T1000 (cell line): ENCODE measurements at regions not wholly inside any gene's neighbourhood (a gene's known extent, or its start where the extent isn't known, plus 50 kb on each side); places are given as distances from the start of the nearest gene placed in this dataset.
"Not testable (repeated sequence)": the region's sequence is repeated elsewhere in the genome, so short reads cannot be mapped to it uniquely, and the experiment has no call there.

Experiments
- DNase-seq: peaks from one replicate; lab custom pipeline; 2025; ENCODE audit warnings: mixed read lengths; lab: John Stamatoyannopoulos, UW

DNA sequence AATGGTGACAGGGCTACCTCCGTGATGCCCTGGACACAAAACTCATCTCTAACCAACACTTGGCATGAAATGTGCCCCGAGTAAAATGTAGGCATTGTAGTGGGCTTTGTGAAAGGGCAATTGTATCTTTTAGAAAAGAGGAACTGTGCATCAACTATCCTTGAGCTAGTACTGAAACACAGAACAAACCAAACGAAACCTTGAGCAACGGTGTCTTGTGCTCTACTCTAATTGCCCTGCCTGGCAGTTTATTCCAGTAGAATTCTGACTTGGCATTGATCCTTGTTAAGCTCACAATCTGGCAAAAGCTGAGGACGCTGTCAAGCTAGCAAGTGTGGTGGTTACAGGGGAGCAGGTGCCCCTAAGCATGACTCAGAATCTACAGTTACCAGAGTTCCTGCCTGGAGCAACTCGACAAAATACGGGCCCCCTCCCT, 707.1 kb upstream of the SPRY2 start:
- DNase-seq, result no peak

DNA sequence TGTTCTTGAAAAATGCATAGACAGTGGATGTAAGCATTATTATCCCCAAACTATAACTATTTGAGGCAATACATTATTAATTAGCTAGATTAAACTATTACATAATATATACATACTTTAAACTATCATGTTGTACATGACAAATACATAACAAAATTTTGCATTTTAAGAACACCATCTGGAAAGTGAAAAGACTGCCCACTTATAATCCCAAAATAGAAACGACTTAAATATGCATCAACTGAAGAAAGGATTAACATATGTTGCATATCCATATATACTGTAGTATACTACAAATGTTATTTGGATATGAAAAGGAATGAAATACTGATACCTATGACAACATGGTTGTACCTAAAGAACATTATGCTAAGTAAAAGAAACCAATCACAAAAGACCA, 700.8 kb upstream of the SPRY2 start:
- no peak for DNase-seq

DNA sequence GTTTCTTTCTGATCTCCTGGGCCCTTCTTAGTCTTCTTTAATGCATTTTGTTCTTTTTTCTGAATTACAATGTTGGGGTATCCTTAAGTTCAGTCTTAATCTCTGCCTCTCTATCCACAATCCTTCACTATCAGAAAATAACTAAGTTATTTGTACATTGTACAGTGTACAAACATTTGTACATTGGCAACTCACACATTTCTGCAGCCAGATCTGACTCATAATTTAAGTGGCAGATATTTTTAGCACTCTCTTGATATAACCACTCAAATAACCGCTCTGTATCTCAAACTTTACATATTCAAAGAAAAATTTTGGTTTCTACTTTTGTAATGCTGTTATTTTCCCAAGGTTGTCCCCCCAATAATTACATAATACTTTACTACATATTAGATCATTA, 691.1 kb upstream of the SPRY2 start:
- DNase-seq, result no peak

DNA sequence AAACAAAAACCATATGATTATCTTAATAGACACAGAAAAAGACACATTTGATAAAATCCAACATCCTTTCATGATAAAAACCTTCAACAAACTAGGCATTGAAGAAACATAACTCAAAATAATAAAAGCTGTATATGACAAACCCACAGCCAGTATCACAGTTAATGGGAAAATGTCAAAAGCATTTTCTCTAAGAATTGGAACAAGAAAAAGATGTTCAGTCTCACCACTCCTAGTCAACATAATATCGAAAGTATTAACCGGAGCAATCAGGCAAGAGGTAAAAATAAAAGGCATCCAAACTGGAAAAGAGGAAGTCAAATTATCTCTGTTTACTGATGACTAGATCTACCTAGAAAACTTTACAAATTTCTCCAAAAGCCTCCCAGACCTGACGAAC, 684.2 kb upstream of the SPRY2 start:
- no peak for DNase-seq

DNA sequence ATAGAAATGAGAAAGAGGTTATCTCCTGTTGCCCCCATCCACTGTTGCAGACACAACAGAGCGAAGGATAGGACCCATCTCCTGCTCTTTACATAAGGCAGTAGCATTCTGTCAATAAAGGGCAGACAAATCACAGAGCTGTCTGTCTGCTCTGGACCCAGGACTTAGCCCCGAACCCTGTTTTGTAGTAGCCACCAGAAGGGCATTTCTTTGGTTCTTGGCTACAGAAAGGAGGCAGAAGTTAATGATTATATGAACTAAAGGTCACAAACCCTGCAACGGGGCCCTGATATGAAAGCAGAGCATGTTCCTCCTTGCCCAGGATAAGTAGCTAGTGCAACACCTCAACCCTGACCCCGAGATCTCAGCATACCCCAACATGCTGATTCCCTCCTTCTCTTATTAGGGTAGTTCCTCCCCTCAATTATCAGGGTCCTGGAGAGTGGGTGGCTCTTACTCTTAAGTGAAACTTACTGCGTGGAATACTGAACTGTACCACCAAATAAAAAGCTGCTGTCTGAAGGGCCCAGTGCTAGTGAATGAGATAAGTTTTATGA, 680.4 kb upstream of the SPRY2 start:
- no peak for DNase-seq

DNA sequence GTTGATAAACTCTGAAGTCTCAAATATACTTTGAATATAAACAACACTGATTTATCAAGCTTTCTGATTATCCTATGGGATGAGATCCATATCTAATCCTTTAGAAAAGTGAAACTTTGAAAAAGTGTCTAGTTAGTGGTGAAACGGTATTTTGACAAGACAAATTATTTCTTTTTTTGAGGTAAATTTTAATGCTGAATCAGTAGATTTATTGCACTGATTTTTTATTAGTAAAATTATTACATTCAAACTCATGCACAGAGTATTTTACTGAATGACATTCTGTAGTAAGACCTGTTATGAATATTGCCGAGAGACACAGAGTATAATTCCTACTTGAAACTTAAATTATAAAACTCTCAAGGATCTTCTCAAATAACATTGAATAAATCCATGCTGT, 679.1 kb upstream of the SPRY2 start:
- DNase-seq, result no peak

DNA sequence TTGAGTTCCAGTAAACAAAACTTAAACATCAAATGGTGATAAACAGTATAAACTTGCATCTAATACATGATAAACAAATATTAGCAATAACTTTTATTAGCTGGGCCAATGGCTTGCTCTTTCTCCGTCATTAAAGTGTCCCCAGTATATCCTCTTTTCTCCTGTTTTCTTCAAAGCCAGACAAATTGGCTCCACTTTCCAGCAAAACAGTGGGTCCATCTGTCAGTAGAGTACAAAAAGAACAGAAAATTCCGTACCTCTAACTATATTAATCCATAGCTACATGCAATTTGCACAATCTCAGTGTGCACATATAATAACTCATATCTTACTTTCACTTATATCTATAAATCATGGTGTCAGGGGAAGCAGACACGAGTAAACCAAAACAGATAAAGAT, 678.0 kb upstream of the SPRY2 start:
- no peak for DNase-seq

DNA sequence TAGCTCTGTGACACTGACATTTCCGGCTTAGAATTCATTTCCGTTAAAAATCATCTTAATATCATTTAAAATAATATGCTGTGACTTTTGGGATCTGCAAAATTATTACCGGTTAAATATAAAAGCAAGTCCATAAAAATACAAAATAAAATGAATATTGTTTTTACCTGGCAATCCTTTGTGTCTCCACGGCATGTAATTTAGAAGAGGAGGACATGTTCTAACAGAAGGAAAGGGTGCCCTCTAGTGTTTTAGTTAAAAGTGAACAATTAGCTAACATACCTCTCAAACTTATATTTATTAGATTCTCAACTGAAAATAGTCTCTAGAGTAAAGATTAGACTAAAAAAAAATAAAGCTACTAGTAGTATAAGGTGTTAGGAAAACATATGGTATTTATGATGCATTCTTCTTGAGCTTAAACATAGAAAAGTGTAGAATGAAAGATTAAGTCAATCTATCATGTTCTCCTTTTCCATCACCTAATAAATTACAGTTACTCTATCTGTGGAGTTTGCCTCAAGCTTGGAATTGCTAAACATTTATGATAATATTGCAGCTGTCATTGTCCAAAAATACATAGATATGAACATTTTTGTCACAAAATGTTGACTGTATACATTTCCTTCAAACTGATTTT, 676.7 kb upstream of the SPRY2 start:
- no peak for DNase-seq

DNA sequence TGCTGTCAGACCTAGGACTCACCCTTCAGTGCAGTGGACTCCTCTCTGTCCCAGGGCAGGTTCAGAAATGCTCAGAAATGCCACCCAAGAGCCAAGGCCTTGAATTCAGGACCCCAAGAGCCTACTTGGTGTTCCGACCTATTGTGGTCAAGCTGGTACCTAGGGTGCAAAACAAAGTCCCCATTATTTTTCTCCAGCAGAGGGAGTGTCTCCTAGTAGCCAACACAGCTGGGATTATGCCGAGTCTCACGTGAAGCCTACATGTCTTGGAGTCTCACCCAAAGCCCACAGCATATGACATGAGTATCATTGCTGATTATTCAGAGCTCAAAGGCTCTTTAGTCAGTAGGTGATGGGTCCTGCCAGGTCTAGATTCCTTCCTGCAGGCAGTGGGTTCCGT, 671.1 kb upstream of the SPRY2 start:
- no peak for DNase-seq

DNA sequence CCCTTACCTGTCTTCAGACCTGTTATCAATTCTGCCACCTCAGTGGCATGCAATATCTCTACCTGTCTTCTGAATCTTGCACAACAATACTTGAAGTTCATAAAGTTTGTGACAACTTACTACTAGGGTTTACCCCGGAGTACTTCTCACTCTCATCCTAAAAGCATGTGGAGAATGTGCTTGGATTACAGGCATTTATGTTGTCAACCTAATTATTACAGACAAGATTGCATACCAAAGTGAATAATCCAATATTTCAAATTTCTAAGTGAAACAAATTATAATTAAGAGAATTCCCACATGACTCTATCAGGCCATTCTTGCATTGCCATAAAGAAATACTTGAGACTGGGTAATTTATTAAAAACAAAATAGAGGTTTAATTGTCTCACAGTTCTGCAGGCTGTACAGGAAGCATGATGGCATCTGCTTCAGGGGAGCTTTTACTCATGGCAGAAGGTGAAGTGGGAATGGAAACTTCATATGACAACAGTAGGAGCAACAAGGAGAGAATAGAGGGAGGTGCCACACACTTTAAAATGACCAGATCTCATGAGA, 661.0 kb upstream of the SPRY2 start:
- no peak for DNase-seq

DNA sequence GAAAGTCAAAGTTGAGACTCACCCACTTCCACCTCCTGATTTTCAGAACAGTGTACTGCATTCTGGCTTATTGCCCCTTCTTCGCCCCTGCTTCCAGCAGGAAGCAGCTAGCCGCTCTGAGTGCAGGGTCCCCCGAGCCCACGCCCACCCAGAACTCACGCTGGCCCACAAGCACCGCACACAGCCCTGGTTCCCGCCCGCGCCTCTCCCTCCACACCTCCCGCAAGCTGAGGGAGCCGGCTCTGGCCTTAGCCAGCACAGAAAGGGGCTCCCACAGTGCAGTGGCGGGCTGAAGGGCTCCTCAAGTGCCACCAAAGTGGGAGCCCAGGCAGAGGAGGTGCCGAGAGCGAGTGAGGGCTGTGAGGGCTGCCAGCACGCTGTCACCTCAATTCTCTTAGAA, 657.7 kb upstream of the SPRY2 start:
- DNase-seq, result not testable (repeated sequence)

DNA sequence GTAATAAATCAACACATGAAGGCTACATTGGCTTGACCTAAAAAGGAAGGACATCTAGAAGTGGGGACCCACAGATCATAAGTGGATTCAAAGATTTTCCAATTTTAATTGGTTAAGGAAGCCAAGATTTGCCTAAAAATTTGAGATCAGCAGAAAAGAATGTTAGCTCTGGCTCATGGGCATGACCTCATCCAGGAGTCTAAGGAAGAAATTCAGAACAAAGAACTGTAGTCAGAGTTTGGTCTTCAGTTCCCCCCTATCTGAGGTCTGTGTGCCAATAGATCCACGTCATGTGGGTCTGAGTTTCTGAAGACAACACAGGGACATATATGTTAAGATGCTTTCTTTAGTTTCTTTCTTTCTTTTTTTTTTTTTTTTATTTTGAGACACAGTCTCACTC, 648.8 kb upstream of the SPRY2 start:
- no peak for DNase-seq

DNA sequence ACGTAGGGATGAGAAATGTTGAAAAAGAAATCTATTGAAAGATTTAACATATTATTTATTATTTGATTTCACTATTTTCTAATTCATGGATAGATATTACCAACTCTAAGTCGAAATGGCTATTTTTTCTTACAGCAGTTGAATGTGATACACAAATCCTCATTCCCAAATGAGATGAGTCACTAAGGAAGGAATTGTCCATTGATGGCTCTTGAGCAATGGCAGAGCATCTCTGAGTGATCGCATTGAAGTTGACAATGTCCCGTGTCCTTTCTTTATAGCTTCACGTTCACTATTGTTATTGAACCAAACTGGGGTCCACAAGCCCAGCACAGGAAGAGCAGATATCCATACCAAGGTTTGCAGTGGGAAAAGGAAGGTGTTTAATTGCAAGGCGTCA, 648.3 kb upstream of the SPRY2 start:
- no peak for DNase-seq

DNA sequence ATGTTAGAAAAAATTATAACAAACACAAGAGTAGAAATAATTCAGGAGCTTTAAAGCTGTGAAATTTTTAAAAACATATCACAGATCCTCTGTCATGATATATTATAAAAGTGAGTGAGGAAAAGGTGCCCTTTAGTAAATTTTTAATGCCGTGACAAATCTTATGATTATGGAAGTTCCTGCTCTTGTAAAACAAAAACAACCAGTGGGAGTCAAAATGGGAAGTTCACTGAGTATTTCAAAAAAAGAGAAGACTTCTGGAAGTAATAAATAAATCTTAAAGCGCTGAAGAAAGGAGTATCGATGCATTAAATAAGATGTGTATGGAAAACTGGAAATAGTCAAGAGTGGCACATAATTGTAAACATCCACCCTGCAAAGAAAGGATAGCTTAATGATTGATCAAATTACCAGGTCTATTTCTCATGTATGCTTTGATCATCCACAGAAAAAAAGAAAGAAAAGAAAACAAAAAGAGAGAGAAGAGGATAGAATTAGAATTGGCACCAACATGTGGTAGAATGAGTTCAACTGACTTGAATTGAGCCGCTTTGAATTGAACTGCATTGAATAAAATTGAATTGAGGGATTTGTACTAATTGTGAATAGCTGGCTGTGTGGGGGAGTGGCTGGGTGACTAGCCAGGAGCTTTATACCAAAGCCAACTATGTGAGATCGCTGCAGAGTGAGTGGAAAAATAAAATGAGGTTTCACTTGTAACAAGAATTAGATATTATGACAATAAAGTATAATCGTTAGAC, 647.6 kb upstream of the SPRY2 start:
- no peak for DNase-seq

DNA sequence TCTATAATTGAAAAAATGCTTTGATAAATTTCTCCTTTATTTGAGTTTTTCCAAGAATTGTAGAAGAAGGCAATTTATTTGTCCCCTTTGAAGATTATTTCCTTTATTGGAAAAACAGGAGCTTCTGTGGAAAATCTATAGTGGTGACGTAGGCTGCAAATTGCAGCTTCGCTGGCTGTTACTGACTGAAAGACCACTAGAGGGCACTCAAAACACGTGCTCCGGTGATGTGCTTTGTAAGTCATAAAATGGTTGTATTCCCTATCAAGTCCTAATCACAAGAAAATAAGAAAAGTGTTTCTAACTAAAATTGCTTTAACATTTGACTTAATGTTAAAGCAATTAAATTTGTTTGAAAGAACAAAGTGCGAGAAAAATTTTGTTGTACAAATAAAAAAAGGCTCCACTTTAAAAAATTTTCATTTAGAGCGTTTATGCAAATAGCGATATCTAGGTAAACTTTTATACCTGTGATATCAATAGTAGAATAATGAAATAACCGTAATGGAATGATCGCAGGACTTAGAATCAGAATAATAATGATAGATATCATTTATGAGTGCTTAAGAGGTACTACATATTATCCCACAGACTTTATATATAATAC, 638.2 kb upstream of the SPRY2 start:
- DNase-seq, result no peak

DNA sequence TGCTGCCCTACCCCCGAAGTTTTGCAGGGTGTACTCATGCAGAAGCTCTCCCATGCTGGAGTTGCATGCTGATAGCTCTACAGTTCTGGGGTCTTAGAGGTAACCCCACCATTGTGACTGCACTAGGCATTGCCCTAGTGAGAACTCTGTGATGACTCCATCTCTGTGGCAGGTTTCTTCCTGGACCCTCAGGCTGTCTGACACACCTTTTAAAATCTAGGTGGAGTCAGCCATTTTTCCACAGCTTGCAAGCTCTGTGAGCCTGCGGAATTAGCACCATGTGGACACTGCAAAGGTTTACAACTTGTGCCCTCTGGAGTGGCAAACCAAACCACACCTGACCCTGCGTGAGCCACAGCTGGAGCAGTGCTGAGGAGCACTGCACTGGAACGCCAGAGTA, 636.2 kb upstream of the SPRY2 start:
- no peak for DNase-seq

DNA sequence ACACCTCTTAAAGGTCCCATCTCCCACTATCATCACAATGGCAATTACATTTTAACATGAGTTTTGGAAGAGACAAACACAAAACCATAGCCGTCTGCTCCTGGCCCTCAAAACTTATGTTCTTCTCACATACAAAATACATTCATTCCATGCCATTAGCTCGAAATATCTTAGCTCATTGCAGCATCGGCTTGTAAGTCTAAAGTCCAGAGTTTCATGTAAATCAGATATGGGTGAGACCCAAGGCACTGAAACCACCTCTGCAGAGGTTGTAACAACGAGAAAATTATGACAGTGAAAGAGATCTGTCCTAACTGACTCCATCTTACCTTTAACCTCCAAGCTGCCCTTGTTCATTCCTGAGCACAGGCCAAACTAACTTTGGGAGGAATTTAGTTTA, 635.0 kb upstream of the SPRY2 start:
- no peak for DNase-seq

DNA sequence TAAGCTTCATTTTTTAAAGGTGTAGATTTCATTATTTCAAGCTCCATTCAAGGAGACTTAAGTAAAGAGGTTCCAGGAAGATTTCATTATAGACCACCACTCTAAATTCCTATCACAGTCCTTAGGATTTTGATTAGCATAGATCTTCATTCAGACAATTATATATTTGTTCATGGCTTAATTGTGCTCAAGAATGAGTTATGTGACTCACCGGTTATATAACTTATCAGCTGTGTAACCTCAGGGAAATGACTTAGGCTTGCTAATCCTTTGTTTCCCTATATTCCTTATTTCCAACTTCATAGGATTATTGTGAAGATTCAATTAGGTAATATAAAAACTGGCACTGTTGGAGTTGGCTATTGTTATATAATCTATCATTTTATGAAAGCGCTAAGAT, 632.8 kb upstream of the SPRY2 start:
- DNase-seq, result no peak

DNA sequence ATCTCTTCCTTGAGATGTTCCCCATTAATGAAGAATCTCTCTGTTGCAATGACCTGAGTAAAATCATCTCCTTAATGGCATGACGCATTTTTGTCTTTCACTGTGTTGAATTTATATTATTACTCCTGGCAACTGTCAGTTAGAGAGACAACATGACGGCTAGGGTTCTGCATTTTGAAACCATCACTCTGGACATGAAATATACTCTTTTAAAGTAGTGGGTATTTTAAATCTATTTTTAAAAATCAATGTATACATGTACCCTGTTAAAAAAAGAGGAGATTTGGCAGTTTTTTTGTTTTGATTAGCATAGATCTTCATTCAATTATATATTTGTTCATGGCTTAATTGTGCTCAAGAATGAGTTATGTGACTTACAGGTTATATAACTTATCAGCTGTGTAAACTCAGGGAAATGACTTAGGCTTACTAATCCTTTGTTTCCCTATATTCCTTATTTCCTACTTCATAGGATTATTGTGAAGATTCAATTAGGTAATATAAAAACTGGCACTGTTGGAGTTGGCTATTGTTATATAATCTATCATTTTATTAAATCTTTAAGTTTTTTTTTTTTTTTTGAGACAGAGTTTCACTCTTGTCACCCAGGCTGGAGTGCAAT, 632.0 kb upstream of the SPRY2 start:
- DNase-seq, result no peak

DNA sequence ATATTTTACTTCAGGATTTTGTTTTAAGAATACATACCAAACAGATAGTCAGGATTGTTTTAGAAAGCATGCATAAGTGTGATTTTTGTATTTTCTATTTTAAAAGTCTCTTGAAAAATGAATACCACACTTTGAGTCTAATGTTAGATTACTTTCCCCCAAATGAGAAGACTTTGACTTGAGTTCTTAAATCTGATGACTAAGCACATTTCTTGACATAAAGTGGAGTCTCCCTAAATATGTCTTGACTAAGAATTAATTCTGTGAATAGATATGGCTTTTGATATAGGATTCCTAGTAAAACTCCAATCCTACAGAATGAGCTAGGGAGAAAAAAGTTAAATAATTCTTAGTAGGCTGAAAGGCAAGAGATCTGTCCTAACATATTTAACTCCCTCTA, 624.2 kb upstream of the SPRY2 start:
- no peak for DNase-seq

DNA sequence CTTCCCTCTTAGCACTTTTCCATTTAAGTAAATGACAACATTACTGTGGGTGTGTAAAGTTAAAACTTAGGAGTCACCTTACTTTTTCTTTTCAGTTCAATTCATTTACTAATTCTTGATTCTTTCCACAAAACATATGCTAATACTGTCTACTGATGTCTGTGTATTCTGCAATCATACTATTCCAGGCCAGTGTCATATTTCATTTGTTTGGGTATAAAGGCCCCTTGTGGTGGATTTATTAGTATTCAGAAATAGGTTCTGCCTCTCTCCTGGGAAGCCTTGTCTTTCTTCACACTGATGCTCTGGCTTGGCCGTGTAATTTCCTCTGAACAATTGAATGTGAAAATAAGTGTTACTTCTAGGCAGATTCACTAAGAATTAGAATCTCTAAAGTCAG, 621.9 kb upstream of the SPRY2 start:
- no peak for DNase-seq

DNA sequence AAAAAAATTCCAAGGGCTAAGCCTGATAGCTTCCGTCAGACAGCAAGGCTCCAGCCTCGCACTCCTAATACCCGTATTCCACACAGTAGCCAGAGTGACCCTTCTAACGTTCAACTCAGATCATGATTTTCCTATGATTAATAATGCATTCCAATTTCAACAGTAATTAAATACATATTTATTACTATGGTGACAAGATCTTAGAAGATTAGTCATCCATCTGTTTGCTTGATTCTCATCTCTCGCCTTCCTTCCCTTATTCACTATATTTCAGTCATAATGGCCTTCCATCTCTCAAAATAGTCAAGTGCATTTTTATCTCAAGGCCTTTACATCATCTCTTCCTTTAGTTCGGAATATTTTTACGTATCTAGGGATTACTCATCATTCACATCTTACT, 621.2 kb upstream of the SPRY2 start:
- no peak for DNase-seq
